HepG2 (cell line): ENCODE measurements at regions not wholly inside any gene's neighbourhood (a gene's known extent, or its start where the extent isn't known, plus 50 kb on each side); places are given as distances from the start of the nearest gene placed in this dataset.

Experiments used
- ATAC-seq: fragments of 200-7000 bp; cut with Tn5 transposase; 3 replicates; pipeline ENCODE4 v1.9.1; 2020; ENCODE audit warnings: mild to moderate bottlenecking, moderate library complexity
- BruUV-seq: library from RNA; stranded (reverse); fragments of 400-500 nt; replicated peaks from 2 replicates; lab custom pipeline; 2021; lab: Mats Ljungman, UMichigan
- CTCF ChIA-PET: fragments of 300-600 bp; formaldehyde crosslinking; extraction: SDS; loops from one replicate; lab custom pipeline; 2021; ENCODE audit warnings: low total read pairs, inconsistent platforms, low intra/inter-chr PET ratio; lab: Yijun Ruan, JAX
- POLR2A ChIA-PET: fragments of 350-600 bp; sonication (Branson Sonifier 250); formaldehyde crosslinking; loops from one replicate; lab custom pipeline; 2020; ENCODE audit warnings: antibody characterized with exemption, inconsistent platforms; lab: Yijun Ruan, JAX
- DNase-seq: peaks from one replicate; pipeline ENCODE4 v3.0.0-alpha.2; 2015; ENCODE audit warnings: low spot score
- FAIRE-seq: peaks from 3 replicates; lab custom pipeline; 2011; peaks lifted over from hg19 to GRCh38; lab: Jason Lieb, UNC
- H2AFZ ChIP-seq: one replicate; pipeline ENCODE4 v1.6.1; 2011; ENCODE audit warnings: low read length, inconsistent platforms
- H3K27ac ChIP-seq: fragments of 300-600 bp; 3 replicates; pipeline ENCODE4 v1.8.0; 2011; ENCODE audit warnings: mixed run types, mild to moderate bottlenecking, mixed read lengths, low read length, inconsistent platforms; ENCODE audit not compliant: insufficient read depth; ENCODE audit errors: extremely low read length
- H3K27me3 ChIP-seq, 2 experiments: fragments of 200-600 bp in 1 of 2; 2 replicates in 1 of 2; 3 replicates in 1 of 2; pipeline versions ENCODE4 v1.6.0 to v1.8.0; 2011; ENCODE audit warnings: low read length in 2 of 2, mild to moderate bottlenecking in 2 of 2, moderate library complexity in 2 of 2, inconsistent platforms in 1 of 2; ENCODE audit not compliant: insufficient read depth in 2 of 2, control insufficient read depth in 1 of 2
- H3K36me3 ChIP-seq, 2 experiments: fragments of 200-600 bp in 1 of 2; replicated peaks in 1 of 2; 2 replicates in 1 of 2; 3 replicates in 1 of 2; pipeline versions ENCODE4 v1.5.1 to v1.8.0; 2011; ENCODE audit warnings: low read length in 2 of 2, inconsistent platforms in 1 of 2; ENCODE audit not compliant: insufficient read depth in 2 of 2, control insufficient read depth in 1 of 2
- H3K4me1 ChIP-seq: 2 replicates; pipeline ENCODE4 v1.5.1; 2012; ENCODE audit warnings: low read length, inconsistent platforms; ENCODE audit not compliant: insufficient read depth
- H3K4me2 ChIP-seq: 2 replicates; pipeline ENCODE4 v1.6.0; 2011; ENCODE audit warnings: low read depth, low read length, inconsistent platforms
- H3K4me3 ChIP-seq, 3 experiments: fragments of 200-600 bp in 1 of 3; sonication (generic), shearing (Covaris generic) in 1 of 3; replicated peaks in 1 of 3; 2 replicates each; pipeline ENCODE4 v1.5.1; 2011 to 2016; ENCODE audit warnings: low read length in 3 of 3, inconsistent platforms in 2 of 3, low read depth in 2 of 3, mild to moderate bottlenecking in 2 of 3, control low read depth in 1 of 3, mixed read lengths in 1 of 3; ENCODE audit not compliant: insufficient read depth in 1 of 3
- H3K79me2 ChIP-seq: one replicate; pipeline ENCODE4 v1.6.1; 2011; ENCODE audit warnings: low read length, inconsistent platforms; ENCODE audit not compliant: insufficient read depth
- H3K9ac ChIP-seq: 2 replicates; pipeline ENCODE4 v1.6.0; 2011; ENCODE audit warnings: mild to moderate bottlenecking, low read depth, low read length, inconsistent platforms; ENCODE audit not compliant: insufficient read depth
- H3K9me3 ChIP-seq: 2 replicates; pipeline ENCODE4 v1.5.1; 2012; ENCODE audit warnings: mild to moderate bottlenecking, low read length
- H4K20me1 ChIP-seq: 2 replicates; pipeline ENCODE4 v1.6.0; 2011; ENCODE audit warnings: inconsistent platforms, mild to moderate bottlenecking, low read length, moderate library complexity; ENCODE audit not compliant: insufficient read depth
- DPF2 ChIP-seq: sonication (generic); formaldehyde crosslinking; IDR thresholded peaks from 2 replicates; pipeline ENCODE4 v1.4.0; 2020; ENCODE audit warnings: mild to moderate bottlenecking, low read depth, missing genetic modification reagents, borderline replicate concordance
- ZNF777 ChIP-seq: sonication (generic); formaldehyde crosslinking; IDR thresholded peaks from 2 replicates; pipeline ENCODE4 v1.4.0; 2020; ENCODE audit warnings: missing genetic modification reagents
- whole genome bisulfite sequencing: methylation state at CpG from one replicate; pipeline ENCODE4 v1.1.6; 2017; ENCODE audit warnings: low lambda C conversion rate; 5-methylcytosine and 5-hydroxymethylcytosine counted together
- in situ Hi-C: cut with HindIII; loops from 2 replicates; pipeline ENCODE4 v1.10.0; 2017; ENCODE audit warnings: low pct_unique_long_range_greater_than_20kb; ENCODE audit not compliant: extremely low pct_ligation_motif_present
- intact Hi-C: fragments of 100-400 bp; cut with micrococcal nuclease; formaldehyde crosslinking; loops from one replicate; pipeline ENCODE4 v1.10.0; 2022; ENCODE audit not compliant: unreplicated experiment
- TF ChIP-seq, protein P1 (sequence below): conservative IDR thresholded peaks from 2 replicates; pipeline ENCODE4 v1.6.1; 2018; ENCODE audit warnings: missing genetic modification reagents
- TF ChIP-seq, protein P2 (sequence below): sonication (generic); formaldehyde crosslinking; IDR thresholded peaks from 2 replicates; pipeline ENCODE4 v1.8.1; 2023; ENCODE audit warnings: mild to moderate bottlenecking, missing genetic modification reagents

DNA sequence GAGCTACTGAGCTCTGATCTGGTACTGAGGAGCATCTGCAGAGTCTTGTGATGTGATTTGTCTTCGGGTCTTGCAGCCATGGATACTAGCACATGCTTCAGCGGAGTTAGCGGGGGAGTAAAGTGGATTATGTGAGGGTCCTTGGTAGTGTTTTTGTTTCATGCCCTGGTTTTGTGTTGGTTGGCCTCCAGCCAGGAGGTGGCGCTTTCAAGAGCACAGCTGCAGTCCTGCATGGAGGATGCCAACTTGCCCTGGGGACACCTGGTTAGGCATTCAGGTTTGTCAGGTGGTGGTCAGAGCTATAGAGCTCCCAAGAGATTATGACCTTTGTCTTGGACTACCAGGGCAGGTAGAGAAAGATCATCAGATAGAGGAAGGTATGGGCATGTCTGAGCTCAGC is 185.8 kb upstream of the CDH6 start (continued):
- TF ChIP-seq, protein P1, sequence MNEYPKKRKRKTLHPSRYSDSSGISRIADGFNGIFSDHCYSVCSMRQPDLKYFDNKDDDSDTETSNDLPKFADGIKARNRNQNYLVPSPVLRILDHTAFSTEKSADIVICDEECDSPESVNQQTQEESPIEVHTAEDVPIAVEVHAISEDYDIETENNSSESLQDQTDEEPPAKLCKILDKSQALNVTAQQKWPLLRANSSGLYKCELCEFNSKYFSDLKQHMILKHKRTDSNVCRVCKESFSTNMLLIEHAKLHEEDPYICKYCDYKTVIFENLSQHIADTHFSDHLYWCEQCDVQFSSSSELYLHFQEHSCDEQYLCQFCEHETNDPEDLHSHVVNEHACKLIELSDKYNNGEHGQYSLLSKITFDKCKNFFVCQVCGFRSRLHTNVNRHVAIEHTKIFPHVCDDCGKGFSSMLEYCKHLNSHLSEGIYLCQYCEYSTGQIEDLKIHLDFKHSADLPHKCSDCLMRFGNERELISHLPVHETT, result no peak

DNA sequence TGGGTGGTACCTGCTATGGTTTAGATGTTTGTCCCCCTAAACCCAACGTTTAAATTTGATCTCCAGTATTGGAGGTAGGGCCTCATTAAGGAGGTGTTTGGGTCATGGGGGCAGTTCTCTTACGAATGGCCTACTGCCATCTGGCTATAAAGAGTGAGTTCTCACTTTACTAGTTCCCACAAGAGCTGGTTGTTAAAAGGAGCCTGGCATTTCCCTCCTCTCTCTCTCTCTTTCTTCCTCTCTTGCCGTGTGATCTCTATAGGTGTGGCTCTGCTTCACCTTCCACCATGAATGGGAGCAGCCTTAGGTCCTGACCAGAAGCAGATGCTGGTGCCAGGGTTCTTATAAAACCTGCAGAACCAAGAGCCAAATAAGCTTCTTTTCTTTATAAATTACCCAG is 193.2 kb upstream of the CDH6 start:
- no peak for FAIRE-seq
- in situ Hi-C loops (no loop called here), intact Hi-C loops (no loop called here)
- H3K4me1 ChIP-seq, result no peaks in the 10 kb centered on the region
- WGBS, result 0% methylated on average over 3 of the region's 3 CpGs
- TF ChIP-seq ZNF777 (CRISPR knock-in tag) (no peak), DPF2 (CRISPR knock-in tag) (no peak)
- TF ChIP-seq, protein P2, sequence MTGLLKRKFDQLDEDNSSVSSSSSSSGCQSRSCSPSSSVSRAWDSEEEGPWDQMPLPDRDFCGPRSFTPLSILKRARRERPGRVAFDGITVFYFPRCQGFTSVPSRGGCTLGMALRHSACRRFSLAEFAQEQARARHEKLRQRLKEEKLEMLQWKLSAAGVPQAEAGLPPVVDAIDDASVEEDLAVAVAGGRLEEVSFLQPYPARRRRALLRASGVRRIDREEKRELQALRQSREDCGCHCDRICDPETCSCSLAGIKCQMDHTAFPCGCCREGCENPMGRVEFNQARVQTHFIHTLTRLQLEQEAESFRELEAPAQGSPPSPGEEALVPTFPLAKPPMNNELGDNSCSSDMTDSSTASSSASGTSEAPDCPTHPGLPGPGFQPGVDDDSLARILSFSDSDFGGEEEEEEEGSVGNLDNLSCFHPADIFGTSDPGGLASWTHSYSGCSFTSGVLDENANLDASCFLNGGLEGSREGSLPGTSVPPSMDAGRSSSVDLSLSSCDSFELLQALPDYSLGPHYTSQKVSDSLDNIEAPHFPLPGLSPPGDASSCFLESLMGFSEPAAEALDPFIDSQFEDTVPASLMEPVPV (CRISPR knock-in tag), result no peak
- no peak overlapping the region for H2AFZ ChIP-seq
- no peak for DNase-seq
- H3K4me2 ChIP-seq, result no peak overlapping the region
- ATAC-seq, result no peak
- H3K36me3 ChIP-seq, result no peaks in the 10 kb centered on the region
- no peak overlapping the region for H3K27ac ChIP-seq
- CTCF ChIA-PET, result no interaction called here
- H4K20me1 ChIP-seq, result no peaks in the 10 kb centered on the region
- BruUV-seq, result no TSS peak
- peaks cover 6% of the 10 kb centered on the region; the same call in 1 of the 2 replicates for H3K9me3 ChIP-seq
- POLR2A ChIA-PET, result no interaction called here
- no peak overlapping the region for H3K4me3 ChIP-seq
- no peaks in the 10 kb centered on the region for H3K79me2 ChIP-seq
- H3K27me3 ChIP-seq, result no peaks in the 10 kb centered on the region
- H3K9ac ChIP-seq, result no peak overlapping the region
